Suprapubic skin (tissue), 4 donors: ENCODE measurements at regions not wholly inside any gene's neighbourhood (a gene's known extent, or its start where the extent isn't known, plus 50 kb on each side); places are given as distances from the start of the nearest gene placed in this dataset.
"Not testable (repeated sequence)": the region's sequence is repeated elsewhere in the genome, so short reads cannot be mapped to it uniquely, and the experiment has no call there.

Source experiments
- CTCF ChIP-seq, 2 donors: fragments of 200-600 bp in 1 of 2; fragments of 450-650 bp in 1 of 2; sonication (generic) in 1 of 2; IDR thresholded peaks; one replicate each; pipeline ENCODE4 v1.5.1; 2016 to 2019; ENCODE audit warnings: antibody characterized with exemption in 2 of 2, mild to moderate bottlenecking in 1 of 2, moderate library complexity in 1 of 2
- EP300 ChIP-seq: sonication (generic); formaldehyde crosslinking; IDR thresholded peaks from one replicate; pipeline ENCODE4 v1.6.1; 2017; ENCODE audit warnings: antibody characterized with exemption
- POLR2A ChIP-seq, 2 donors: fragments of 450-650 bp; IDR thresholded peaks; one replicate each; pipeline ENCODE4 v1.6.1; 2017; ENCODE audit warnings: antibody characterized with exemption in 2 of 2, mild to moderate bottlenecking in 2 of 2, moderate library complexity in 2 of 2
- POLR2AphosphoS5 ChIP-seq, 3 donors: sonication (generic); formaldehyde crosslinking; IDR thresholded peaks; one replicate each; pipeline ENCODE4 v1.6.1; 2017; ENCODE audit warnings: antibody characterized with exemption in 3 of 3

GRCh38 chr9:63820383-63820782, 1464.6 kb downstream of the FOXD4L5 start:
- TF ChIP-seq CTCF (IDR thresholded peaks at IDR 0.05); POLR2AphosphoS5 (IDR thresholded peaks at IDR 0.05); POLR2A (IDR thresholded peaks at IDR 0.05); EP300: not testable (repeated sequence)
